G401 (cell line): ENCODE measurements at regions not wholly inside any gene's neighbourhood (a gene's known extent, or its start where the extent isn't known, plus 50 kb on each side); places are given as distances from the start of the nearest gene placed in this dataset.
"Not testable (repeated sequence)": the region's sequence is repeated elsewhere in the genome, so short reads cannot be mapped to it uniquely, and the experiment has no call there.

Experiments used
- DNase-seq: peaks from one replicate; pipeline ENCODE4 v3.0.0-alpha.2; 2015; ENCODE audit warnings: low spot score
- in situ Hi-C: cut with HindIII; loops from 2 replicates; pipeline ENCODE4 v1.10.0; 2016; ENCODE audit warnings: low sequenced_read_pairs, mixed read lengths

DNA sequence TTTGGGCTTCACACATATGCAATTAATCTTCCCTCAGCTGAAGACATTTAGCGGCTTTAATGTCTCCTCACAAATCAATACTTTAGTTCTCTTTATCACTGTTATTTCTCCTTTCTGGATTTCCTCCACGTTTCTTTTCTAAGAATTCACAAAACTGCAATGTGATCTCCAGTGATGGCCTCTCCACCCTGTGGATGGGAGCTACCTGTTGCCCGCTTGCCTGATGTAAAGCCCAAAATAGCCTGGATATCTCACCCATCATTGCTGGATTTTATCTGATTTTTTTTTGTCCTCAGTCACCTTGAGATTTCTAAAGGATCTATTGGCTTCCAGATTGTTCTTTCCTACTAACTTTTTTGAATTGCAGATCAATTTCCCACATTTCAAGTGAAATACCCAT, 129.3 kb upstream of the FAM241A start:
- in situ Hi-C loops = no loop called here
- no peak for DNase-seq

DNA sequence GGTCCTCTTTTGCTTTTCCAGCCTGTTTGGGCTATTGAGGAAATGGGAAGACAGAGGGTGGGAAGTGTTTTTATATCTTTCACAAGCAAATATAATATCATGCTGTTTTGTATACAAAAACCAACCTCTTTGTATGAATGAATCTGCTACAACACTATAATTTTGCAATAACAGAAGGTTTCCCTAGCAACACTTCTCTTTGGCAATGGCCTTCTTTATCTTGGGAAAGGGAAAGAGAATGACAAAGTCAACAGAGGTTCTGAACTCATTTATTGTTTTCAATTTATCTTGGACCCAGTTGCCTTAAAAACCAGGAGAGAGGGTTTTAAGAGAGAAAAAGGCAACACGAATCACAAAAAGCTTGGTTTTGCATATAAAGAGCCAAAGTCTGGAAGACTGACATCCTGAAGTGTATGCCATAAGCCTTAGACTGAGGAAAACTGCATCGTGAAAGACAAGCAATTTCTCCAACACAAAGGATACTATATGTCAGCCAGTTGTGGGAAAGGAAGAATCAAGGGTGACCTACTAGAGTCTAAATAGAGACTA, 121.8 kb upstream of the FAM241A start:
- DNase-seq = no peak
- in situ Hi-C loops = no loop called here

DNA sequence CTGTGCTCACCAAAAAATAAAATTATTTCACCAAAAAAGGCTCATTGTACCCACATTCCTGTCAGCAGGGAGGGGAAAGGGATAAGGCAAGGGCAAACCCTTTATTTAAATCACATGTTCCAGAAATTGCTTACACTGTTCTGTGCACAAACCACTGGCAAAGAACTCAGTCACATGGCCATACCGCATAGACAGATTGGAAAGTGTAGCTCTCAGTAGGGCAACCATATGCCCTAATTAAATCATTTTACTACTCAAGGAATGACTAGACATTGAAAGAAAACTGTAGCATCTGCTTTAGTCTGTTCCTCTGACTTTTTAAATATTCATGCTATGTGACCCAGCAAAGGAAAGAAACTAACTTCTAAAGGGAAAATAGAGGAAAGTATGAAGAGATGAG, 119.2 kb upstream of the FAM241A start:
- in situ Hi-C loops = no loop called here
- DNase-seq = no peak

DNA sequence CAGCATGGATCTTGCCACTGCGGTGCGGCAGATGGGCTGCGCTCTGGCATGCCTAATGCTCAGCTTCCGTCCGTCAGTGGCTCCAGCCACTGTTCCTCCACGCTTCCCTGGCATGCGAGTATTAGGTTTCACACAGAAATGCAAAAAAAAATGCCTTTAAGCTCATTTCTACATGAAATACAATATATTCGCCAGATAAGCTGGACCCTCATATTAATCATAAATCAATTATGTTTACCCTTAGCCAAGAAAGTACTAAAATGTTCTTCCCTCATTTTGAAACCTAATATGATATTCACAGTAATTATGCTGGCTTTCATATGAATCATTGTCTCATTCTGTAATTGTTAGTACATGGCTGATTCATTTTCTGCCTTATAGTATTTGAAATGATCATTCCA, 115.5 kb upstream of the FAM241A start:
- no peak for DNase-seq
- in situ Hi-C loops = no loop called here

DNA sequence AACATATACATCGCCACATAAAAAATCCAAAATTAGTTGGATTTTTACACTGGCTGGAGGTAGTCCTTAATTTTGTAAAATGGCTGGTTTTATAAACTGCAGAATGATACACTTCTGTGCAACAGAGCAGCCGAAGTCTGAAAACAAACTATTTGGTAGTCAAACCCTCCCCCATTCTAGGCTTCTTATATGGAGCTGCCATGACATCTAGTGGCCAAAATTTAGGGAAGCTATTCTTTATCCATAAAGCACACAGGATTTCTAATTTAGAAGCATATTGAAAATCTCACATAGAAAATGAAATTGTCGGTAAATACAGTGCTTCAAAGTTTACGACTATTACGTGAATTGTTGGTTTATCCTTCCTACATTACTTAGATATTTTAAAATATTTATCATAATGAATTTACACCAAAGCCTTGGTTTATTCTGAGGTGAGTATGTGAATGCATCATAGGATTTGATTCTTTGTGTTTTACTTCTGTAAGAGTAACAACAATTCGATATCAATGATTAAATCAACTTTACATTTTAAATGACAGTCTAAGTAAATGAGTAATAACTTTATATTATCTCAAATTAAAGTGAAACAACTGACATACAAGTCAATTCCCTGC, 113.4 kb upstream of the FAM241A start:
- in situ Hi-C loops = no loop called here
- DNase-seq = peak; percentile 22

DNA sequence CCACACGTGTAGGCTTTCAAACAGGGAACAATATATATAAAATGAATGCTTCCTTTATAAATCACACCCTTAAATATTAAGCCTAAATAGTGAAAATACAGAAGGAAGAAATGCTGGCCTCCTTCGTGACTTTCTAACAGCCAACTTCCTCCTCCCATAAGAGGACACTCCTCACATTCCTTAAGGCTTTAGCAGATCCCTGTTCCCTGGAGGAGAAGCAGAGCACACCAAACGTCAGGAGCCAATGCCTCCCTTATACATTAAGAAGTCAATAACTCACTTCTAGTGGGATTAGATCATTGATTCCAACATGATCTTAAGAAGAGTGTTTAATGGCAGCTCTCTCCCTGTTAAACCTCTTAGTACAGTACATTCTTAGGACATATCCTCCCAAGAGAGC, 108.4 kb upstream of the FAM241A start:
- in situ Hi-C loops = no loop called here

DNA sequence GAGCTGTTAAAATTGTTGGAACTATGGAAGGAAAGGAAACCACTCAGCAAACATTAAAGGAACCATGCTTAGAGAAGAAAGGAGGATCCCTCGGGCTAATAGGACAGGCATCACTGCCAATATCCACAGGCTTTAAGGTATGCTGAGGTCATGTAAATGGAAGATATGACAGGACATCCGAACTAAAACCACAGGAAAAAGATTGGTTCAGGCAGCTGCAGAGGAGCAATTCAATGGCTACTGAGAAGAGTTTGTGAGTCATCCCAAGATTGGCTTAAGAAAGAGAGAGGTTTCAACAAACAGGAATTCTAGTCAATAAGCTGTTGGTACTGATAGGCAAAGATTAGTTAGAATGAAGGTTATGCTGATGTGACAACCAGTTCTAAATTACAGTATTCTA, 106.4 kb upstream of the FAM241A start:
- no peak for DNase-seq
- in situ Hi-C loops = no loop called here

More for the DNA sequence above, 108.4 kb upstream of the FAM241A start:
- no peak for DNase-seq

DNA sequence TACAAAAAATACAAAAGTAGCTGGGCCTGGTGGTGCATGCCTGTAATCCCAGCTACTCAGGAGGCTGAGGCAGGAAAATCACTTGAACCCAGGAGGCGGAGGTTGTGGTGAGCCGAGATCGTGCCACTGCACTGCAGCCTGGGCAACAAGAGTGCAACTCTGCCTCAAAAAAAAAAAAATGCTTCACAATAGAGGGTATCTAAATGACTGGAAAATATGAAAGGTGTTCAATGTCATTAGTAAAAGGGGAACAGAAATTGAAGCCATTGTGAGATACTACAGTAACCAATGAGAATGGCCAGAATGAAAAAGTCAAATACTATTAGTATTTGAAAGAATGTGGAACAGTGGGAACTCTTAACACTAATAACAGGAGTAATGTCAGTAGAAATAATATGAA, 96.1 kb upstream of the FAM241A start:
- DNase-seq, in situ Hi-C loops: not testable (repeated sequence)

DNA sequence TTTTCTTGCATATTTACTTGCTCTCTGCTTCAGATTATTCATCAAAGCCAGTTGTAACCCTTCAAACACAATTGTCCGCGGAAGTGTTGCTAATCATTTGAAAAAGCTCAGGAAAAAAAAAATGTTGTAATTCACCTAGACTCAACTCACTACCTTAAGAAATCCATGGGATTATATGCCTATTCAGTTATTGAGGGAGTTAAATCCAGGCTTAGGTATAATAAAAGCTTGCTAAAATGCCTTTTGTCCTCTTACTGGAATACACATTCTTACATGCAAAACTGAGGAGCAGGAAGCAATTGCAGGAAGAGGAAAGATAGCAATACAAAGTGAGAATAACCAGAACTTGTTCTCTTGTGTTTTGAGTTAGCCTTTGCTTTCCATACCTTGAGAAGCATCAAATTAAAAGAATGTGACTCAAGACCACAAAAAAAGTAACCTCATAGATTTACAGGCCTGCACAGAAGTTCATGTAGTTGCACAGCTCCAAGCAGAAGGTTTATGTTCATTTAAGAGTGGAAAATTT, 91.4 kb upstream of the FAM241A start:
- DNase-seq = no peak
- in situ Hi-C loops = no loop called here

DNA sequence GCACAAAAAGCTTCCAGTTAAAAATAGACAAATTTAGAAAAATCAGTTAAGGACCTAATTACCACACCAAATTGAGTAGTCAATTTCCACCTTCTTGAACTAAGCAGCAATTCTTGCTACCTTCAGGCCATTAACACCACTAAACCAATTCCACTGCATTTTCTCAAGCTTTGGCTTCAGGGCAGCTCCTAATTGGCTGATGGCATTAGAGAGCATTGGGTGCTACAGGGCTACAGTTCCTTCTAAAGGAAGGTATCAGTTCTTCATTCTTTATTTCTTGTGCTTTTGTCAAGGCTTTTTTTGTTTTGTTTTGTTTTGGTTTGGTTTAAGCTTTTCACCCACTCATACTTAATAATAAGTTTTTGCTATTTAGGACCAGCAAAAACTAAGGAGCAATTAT, 90.2 kb upstream of the FAM241A start:
- no peak for DNase-seq

DNA sequence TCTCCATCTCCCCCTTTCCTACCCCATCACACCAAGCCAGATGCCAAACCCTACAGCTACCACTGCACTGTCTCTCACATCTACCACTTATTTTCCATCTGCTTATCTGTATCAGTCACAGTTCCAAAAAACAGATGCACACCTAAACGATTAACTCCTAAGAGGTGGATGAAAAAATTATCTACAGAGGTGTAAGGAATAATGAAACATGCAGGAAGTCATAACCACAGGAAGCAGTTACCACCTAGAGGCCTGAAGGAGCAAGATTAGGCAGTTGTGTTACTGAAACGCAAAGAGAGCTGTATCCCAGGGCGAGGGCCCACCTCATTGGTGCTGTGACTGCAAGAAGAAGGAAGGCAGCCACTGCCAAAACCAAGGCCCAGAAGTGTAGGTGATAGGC, 87.8 kb upstream of the FAM241A start:
- in situ Hi-C loops = no loop called here
- no peak for DNase-seq

More for the DNA sequence above, 90.2 kb upstream of the FAM241A start:
- in situ Hi-C loops = no loop called here

DNA sequence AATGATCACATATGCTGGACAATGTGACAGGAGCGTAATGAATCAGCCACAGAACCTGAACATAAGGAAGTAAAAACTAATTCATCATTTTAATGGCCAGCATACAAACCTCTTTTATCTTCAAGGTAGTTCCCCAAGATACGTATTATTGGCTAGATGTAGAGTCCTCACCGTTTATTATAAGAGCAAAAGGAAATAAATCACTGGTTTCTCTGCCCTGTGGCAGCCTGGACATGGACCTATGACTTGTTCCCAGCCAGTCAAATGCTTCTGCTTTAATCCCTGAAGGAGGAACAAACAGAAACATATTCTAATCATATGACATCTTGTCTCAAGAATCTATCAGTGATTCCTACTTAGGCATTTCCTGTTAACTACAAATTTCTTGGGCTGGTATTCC, 86.8 kb upstream of the FAM241A start:
- DNase-seq = no peak
- in situ Hi-C loops = no loop called here

DNA sequence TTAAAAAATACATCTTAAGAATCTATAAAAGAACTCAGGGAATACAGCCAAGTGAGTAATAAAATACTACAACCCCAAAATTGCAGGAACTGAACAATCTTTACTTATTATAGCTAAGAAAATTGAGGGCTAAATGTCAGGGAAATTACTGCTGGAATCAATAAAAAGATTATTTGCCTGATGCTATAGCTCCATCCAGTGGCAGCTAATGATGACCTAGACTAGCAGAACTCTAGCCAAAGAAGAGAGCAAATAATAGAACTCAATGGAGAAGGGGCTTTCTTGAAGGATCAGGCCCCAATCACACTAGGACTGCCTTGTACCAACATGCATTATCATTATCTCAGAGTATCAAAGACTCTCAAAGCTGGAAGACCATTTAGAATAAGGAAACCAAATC, 85.0 kb upstream of the FAM241A start:
- DNase-seq = no peak

DNA sequence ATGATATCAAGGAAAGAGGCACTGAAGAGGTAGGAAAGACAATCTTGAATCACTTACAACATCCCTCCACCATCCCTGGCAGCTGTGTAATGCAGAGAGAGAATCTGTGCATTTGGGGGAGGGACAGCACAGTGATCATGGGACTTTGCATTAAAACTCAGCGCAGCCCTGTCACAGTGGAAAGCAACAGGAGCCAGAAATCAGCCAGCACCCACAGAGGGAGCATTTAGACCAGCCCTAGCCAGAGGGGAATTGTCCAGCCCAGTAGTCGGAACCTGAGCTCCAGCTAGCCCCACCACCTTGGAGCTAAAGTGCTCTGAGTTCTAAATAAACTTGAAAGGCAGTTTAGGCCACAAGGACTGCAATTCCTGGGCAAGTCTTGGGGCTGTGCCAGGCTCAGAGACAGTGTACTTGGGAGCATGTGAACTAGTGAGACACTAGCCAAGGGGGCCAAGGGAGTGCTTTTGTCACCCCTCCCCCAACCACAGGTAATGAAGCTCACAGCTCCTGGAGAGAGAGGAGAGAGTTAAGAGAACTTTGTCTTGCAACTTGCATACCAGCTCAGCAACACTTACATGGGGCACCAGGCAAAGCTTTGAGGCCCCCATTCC, 83.9 kb upstream of the FAM241A start:
- no peak for DNase-seq
- in situ Hi-C loops = no loop called here

More for the DNA sequence above, 85.0 kb upstream of the FAM241A start:
- in situ Hi-C loops = no loop called here

DNA sequence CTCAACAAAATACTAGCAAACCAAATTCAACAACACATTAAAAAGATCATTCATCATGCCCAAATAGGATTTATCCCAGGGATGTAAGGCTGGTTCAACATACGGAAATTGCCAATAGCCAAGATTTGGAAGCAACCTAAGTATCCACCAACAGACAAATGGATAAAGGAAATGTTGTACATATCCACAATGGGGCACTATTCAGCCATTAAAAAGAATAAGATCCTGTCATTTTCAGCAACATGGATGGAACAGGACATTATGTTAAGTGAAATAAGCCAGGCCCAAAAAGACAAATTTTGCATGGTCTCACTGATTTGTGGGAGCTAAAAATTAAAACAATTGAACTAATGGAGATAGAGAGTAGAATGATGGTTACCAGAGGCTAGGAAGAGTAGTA, 82.0 kb upstream of the FAM241A start:
- in situ Hi-C loops = no loop called here
- DNase-seq = no peak

DNA sequence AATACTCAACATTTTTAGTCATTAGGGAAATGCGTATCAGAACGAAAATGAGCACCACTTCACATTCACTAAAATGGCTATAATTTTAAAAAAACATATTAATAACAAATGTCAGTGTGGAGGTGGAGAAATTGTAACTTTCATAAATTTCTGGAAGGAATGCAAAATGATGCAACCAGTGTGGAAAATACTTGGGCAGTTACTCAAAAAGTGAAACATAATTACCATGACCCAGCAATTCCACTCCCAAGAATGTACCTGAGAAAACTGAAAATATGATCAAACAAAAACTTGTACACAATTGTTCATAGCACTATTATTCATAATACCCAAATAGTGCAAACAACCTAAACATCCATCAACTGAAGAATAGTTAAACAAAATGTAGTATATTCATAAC, 76.1 kb upstream of the FAM241A start:
- in situ Hi-C loops = no loop called here
- no peak for DNase-seq

DNA sequence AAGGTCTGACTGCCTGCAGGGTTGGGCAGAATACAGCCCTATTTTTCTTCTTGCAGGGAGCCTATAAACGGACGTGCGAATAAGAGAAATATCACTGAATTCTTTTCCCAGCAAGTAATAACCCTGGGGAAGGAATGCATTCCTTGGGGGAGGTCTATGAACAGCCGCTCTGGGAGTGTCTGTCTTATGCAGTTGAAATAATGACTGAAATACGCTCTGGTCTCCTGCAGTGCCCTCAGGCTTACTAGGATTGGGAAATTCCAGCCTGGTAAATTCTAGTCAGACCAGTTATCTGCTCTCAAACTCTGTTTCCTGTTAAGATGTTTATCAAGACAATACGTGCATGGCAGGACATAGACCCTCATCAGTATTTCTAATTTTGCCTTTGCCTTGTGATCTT, 72.1 kb upstream of the FAM241A start:
- in situ Hi-C loops = no loop called here
- DNase-seq = no peak

DNA sequence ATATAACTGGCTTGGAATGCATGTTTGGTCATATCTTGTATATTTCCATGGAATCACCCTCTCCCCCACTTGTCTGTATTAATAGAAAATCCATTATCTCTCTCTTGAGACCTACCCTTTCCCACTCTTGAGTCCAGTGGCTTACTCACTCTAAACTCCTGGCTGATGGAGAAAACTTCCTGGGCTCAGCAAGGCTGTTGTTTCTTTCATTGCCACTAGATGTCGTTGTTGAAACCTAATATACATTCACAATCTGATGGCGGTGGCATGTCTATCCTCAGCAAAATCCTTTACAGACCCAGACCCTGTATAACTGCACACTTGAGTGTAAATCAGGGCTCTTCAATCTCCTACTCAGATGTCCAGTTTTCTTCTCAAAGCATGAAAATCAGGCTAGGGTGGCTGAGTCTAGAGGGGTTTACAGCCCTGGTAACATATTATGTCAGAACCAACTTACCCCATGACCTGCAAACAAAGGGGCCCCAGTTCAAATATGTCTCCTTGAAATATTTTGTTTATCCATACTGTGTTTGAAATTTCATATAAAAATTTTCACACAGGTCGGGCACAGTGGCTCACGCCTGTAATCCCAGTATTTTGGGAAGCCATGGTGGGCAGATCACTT, 70.0 kb upstream of the FAM241A start:
- DNase-seq = peak; percentile 37
- in situ Hi-C loops = no loop called here

DNA sequence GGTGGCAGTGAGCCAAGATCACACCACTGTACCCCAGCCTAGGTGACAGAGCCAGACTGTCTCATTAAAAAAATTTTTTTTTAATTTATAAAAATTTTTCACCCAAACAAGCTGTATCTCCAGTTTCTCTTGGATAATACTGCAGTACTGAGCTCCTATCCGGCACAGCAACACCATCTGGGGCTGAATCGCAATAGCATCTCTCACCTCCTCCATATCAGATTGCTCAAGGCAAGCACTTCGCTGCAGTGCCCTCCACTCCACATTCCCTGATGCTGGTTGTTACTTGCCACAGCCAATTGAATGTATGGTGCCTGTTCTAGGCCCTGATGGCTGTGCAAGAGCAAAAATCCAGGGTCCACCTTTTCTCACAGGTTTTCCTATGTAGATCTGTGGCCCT, 69.3 kb upstream of the FAM241A start:
- DNase-seq = no peak
- in situ Hi-C loops = no loop called here

DNA sequence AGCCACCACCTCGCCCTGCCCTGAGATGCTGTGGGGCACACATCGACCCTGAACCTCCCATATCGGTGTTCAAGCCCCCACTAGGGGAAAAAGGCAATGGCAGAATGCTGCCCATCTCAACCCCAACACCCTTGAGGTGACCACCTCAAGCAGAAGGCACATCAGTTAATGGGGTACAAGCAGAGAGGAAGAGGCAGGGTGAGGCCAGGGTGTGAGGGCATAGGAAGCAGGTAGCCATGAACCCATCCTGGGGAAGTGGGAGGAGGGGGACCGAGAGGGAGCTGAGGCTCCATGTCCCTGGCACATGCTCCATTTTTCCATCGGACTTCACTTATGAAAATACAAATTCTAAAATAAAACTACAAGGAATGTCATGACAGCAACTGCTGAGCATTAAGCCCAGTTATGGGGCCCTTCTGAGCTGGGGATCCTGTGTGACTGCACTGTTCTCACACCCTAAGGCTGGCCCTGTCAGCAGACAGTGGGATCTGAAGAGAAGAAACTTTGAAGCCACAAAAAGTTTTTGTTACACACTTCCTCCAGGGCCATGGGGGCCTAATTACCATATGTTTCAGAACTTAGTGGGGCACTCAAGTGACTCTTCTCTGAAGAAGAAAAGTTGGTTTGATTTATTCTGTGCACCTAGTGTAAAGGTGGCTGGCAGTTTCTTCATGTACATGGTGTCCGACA, 68.2 kb upstream of the FAM241A start:
- in situ Hi-C loops = no loop called here
- no peak for DNase-seq
